Esophagus muscularis mucosa (tissue), 3 donors: ENCODE measurements at regions not wholly inside any gene's neighbourhood (a gene's known extent, or its start where the extent isn't known, plus 50 kb on each side); places are given as distances from the start of the nearest gene placed in this dataset.

Experiments
- CTCF ChIP-seq, 3 experiments: fragments of 200-600 bp in 2 of 3; fragments of 450-650 bp in 1 of 3; sonication (generic) in 2 of 3; IDR thresholded peaks; one replicate each; pipeline ENCODE4 v1.5.1; 2017 to 2019; ENCODE audit warnings: antibody characterized with exemption in 3 of 3, mild to moderate bottlenecking in 2 of 3, moderate library complexity in 1 of 3
- POLR2A ChIP-seq: fragments of 450-650 bp; IDR thresholded peaks from one replicate; pipeline ENCODE4 v1.6.1; 2017; ENCODE audit warnings: antibody characterized with exemption, moderate library complexity, mild to moderate bottlenecking, low read depth

- TF ChIP-seq CTCF (IDR thresholded peaks at IDR 0.05) = no peak
- TF ChIP-seq POLR2A = no peak
These were observed 1255.7 kb upstream of the LRRTM3 start for GRCh38 chr10:65670087-65670486.
